Stomach (tissue), 4 donors: ENCODE measurements at regions not wholly inside any gene's neighbourhood (a gene's known extent, or its start where the extent isn't known, plus 50 kb on each side); places are given as distances from the start of the nearest gene placed in this dataset.

Source experiments
- CTCF ChIP-seq, 7 experiments: fragments of 450-650 bp in 4 of 7; fragments of 200-600 bp in 3 of 7; sonication (generic) in 3 of 7; IDR thresholded peaks; one replicate each; pipeline ENCODE4 v1.5.1; 2016 to 2019; ENCODE audit warnings: antibody characterized with exemption in 7 of 7, control low read depth in 2 of 7, mild to moderate bottlenecking in 1 of 7
- POLR2A ChIP-seq, 4 donors: fragments of 450-650 bp; IDR thresholded peaks; one replicate each; pipeline ENCODE4 v1.6.1; 2016; ENCODE audit warnings: antibody characterized with exemption in 4 of 4, control low read depth in 2 of 4, mild to moderate bottlenecking in 1 of 4, moderate library complexity in 1 of 4

- no peak for TF ChIP-seq POLR2A (IDR thresholded peaks at IDR 0.05)
- no peak for TF ChIP-seq CTCF (IDR thresholded peaks at IDR 0.05)
These were observed 104.7 kb downstream of the EVX1 start for GRCh38 chr7:27347276-27347640.
